Upper lobe of left lung (tissue), 6 donors: ENCODE measurements at regions not wholly inside any gene's neighbourhood (a gene's known extent, or its start where the extent isn't known, plus 50 kb on each side); places are given as distances from the start of the nearest gene placed in this dataset.

Source experiments
- ATAC-seq, 2 donors: fragments of 200-7000 bp; cut with Tn5 transposase; one replicate each; pipeline ENCODE4 v1.9.1; 2022; ENCODE audit warnings: mild to moderate bottlenecking in 2 of 2, moderate library complexity in 2 of 2; ENCODE audit not compliant: low FRiP score in 2 of 2
- DNase-seq, 2 donors: peaks; one replicate each; pipeline ENCODE4 v3.0.0-alpha.2; 2019 to 2020
- H3K27ac ChIP-seq, 4 donors: fragments of 200-600 bp; sonication (generic); one replicate each; pipeline ENCODE4 v1.5.1; 2016 to 2019
- H3K27me3 ChIP-seq, 4 donors: fragments of 200-600 bp; sonication (generic); one replicate each; pipeline ENCODE4 v1.5.1; 2017 to 2019
- H3K36me3 ChIP-seq, 4 donors: fragments of 200-600 bp; sonication (generic); one replicate each; pipeline ENCODE4 v1.5.1; 2016 to 2019
- H3K4me1 ChIP-seq, 4 donors: fragments of 200-600 bp; sonication (generic); one replicate each; pipeline ENCODE4 v1.5.1; 2018 to 2019
- H3K4me3 ChIP-seq, 4 donors: fragments of 200-600 bp; sonication (generic); one replicate each; pipeline ENCODE4 v1.5.1; 2017 to 2019; ENCODE audit warnings: mild to moderate bottlenecking in 2 of 4, moderate library complexity in 1 of 4
- H3K9me3 ChIP-seq, 4 donors: fragments of 200-600 bp; sonication (generic); one replicate each; pipeline ENCODE4 v1.5.1; 2018 to 2019
- EP300 ChIP-seq, 4 donors: sonication (generic); formaldehyde crosslinking; IDR thresholded peaks; one replicate each; pipeline ENCODE4 v1.5.1; 2017; ENCODE audit warnings: antibody characterized with exemption in 4 of 4, control low read depth in 2 of 4
- POLR2A ChIP-seq, 4 donors: fragments of 450-650 bp; IDR thresholded peaks; one replicate each; pipeline ENCODE4 v1.5.1; 2016 to 2017; ENCODE audit warnings: antibody characterized with exemption in 4 of 4, mild to moderate bottlenecking in 2 of 4
- POLR2AphosphoS5 ChIP-seq, 2 donors: sonication (generic); formaldehyde crosslinking; IDR thresholded peaks; one replicate each; pipeline ENCODE4 v1.5.1; 2017; ENCODE audit warnings: antibody characterized with exemption in 2 of 2
- whole genome bisulfite sequencing, 2 donors: methylation state at CpG; one replicate each; pipeline ENCODE4 v1.1.5; 2017 to 2018; 5-methylcytosine and 5-hydroxymethylcytosine counted together
- TF ChIP-seq, protein P1 (sequence below), 6 experiments: fragments of 450-650 bp in 4 of 6; fragments of 200-600 bp in 2 of 6; sonication (generic) in 2 of 6; IDR thresholded peaks; one replicate each; pipeline ENCODE4 v1.5.1; 2016 to 2019; ENCODE audit warnings: antibody characterized with exemption in 6 of 6
- donor health status: DM: no; HTN: no; CAD: no; lungs with moderate emphysema.
- donor health status: DM: no; HTN: yes; CAD: no; lungs with severe emphysema.

DNA sequence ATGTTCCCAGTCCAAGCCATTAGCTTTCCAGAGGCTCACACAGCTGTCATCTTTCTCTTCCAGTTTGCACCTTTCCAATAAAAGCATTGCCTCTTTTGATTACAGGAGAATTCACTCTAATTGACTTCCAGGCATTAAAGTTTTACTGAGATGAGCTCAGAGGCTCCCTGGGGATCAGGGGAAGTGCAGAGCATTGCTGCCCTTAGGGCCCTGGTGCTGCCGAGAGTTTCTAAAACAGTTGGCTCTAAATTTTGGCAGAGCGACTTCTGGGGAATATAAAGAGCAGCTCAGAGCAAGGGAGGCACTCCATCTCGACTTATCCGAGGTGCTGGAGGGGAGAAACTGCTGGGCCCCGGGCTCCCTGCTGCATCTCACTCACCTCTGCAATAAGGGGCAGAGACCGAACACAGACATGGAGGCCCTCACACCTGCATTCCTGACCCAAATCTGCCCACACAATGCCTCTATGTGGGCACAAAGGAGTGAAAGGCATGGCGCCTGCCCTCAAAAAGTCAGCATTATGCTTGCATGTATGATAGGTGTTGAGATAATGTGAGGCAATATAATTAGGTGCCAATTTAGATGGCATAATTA is 61.7 kb downstream of the SCN11A start:
- Histone ChIP-seq H3K4me1 (no peaks in the 10 kb centered on the region), H3K36me3 (no peaks in the 10 kb centered on the region), H3K4me3 (no peak overlapping the region), H3K27ac (no peak overlapping the region), H3K9me3 (no peaks in the 10 kb centered on the region), H3K27me3 (no peaks in the 10 kb centered on the region)
- DNase-seq (no peak), ATAC-seq (no peak)
- 68 to 69% methylated on average over 7 of the region's 7 CpGs for WGBS, 2 donors
- no peak for TF ChIP-seq POLR2A (IDR thresholded peaks at IDR 0.05)
- no peak for TF ChIP-seq POLR2AphosphoS5 (IDR thresholded peaks at IDR 0.05)
- TF ChIP-seq, protein P1, sequence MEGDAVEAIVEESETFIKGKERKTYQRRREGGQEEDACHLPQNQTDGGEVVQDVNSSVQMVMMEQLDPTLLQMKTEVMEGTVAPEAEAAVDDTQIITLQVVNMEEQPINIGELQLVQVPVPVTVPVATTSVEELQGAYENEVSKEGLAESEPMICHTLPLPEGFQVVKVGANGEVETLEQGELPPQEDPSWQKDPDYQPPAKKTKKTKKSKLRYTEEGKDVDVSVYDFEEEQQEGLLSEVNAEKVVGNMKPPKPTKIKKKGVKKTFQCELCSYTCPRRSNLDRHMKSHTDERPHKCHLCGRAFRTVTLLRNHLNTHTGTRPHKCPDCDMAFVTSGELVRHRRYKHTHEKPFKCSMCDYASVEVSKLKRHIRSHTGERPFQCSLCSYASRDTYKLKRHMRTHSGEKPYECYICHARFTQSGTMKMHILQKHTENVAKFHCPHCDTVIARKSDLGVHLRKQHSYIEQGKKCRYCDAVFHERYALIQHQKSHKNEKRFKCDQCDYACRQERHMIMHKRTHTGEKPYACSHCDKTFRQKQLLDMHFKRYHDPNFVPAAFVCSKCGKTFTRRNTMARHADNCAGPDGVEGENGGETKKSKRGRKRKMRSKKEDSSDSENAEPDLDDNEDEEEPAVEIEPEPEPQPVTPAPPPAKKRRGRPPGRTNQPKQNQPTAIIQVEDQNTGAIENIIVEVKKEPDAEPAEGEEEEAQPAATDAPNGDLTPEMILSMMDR (IDR thresholded peaks at IDR 0.05), result no peak
- no peak for TF ChIP-seq EP300 (IDR thresholded peaks at IDR 0.05)

DNA sequence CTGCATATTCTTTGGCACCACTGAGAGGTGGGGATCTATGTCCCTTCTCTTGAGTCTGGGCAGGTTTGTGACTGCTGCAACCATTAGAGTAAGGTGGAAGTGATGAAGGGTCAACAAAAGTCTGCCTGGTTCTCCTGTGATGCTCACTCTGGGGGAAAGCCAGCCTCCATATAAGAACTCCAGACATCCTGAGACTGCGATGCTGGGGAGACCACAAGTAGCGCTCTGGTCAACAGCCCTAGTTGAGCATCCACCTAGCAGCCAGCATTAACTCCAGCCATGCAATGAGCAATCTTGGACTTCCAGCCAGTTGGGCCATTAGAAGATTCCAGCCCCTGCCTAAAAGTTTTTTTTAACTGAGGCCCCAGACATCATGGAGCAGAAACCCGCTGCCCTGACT is 62.8 kb downstream of the SCN11A start:
- no peaks in the 10 kb centered on the region for H3K36me3 ChIP-seq
- H3K4me1 ChIP-seq, result no peaks in the 10 kb centered on the region
- no peaks in the 10 kb centered on the region for H3K27me3 ChIP-seq
- DNase-seq, result no peak
- no peak for ATAC-seq
- TF ChIP-seq EP300 (IDR thresholded peaks at IDR 0.05) (no peak), POLR2AphosphoS5 (IDR thresholded peaks at IDR 0.05) (no peak), POLR2A (IDR thresholded peaks at IDR 0.05) (no peak)
- TF ChIP-seq, protein P1 (IDR thresholded peaks at IDR 0.05), result no peak
- no peaks in the 10 kb centered on the region for H3K9me3 ChIP-seq
- H3K4me3 ChIP-seq, result no peak overlapping the region
- WGBS, 2 donors, result 92 to 95% methylated on average over 3 of the region's 3 CpGs
- H3K27ac ChIP-seq, result no peak overlapping the region

DNA sequence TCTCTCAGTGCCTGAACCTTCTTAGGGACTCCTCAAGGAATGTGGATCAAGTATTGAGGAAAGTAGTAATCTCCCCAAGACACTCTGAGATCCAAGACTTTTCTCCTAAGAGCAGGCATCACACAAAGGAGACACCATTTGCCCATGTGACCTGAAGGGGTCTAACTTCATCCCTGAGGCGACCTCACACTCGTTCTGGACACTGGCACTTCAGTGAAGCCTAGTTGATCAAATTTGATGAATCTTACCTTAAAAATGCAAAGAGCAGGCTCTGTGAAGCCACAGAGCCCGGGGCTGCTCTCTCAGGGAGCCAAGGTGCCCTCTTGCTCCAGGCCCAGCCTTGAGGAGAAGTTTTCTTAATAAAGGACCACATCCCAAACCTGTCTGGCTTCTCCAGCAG is 64.3 kb downstream of the SCN11A start:
- WGBS, 2 donors, result 61 to 70% methylated on average over 3 of the region's 3 CpGs
- DNase-seq (no peak), ATAC-seq (no peak)
- Histone ChIP-seq H3K27ac (no peak overlapping the region), H3K27me3 (no peaks in the 10 kb centered on the region), H3K9me3 (no peaks in the 10 kb centered on the region), H3K4me3 (no peak overlapping the region), H3K36me3 (no peaks in the 10 kb centered on the region), H3K4me1 (no peaks in the 10 kb centered on the region)
- TF ChIP-seq, protein P1 (IDR thresholded peaks at IDR 0.05), result no peak
- TF ChIP-seq POLR2AphosphoS5 (IDR thresholded peaks at IDR 0.05) (no peak), EP300 (IDR thresholded peaks at IDR 0.05) (no peak), POLR2A (IDR thresholded peaks at IDR 0.05) (no peak)

DNA sequence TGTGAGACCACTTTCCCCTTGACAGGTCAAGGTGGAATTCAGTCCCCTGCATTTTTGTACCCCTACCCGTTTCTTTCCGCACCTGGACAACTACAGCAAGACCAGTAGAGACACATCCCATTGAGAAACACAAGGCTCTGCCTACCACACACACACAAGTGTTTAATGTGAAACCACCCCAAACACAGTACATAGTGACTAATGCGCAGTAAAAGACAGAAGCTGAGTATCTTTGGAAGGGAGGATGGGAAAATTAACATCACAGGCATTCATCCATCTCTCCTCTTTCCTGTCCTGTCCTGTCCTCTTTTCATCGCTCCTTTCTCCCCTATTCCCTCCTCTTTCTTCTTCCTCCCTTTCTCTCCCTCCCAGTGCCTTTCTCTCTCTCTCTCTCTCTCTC is 64.8 kb downstream of the SCN11A start:
- DNase-seq (no peak), ATAC-seq (no peak)
- Histone ChIP-seq H3K27ac (no peak overlapping the region), H3K4me1 (no peaks in the 10 kb centered on the region), H3K27me3 (no peaks in the 10 kb centered on the region), H3K4me3 (no peak overlapping the region), H3K36me3 (no peaks in the 10 kb centered on the region), H3K9me3 (no peaks in the 10 kb centered on the region)
- 69 to 71% methylated on average over 4 of the region's 4 CpGs for WGBS, 2 donors
- TF ChIP-seq POLR2A (IDR thresholded peaks at IDR 0.05), result no peak
- TF ChIP-seq EP300 (IDR thresholded peaks at IDR 0.05), result no peak
- TF ChIP-seq POLR2AphosphoS5 (IDR thresholded peaks at IDR 0.05), result no peak
- TF ChIP-seq, protein P1 (IDR thresholded peaks at IDR 0.05), result no peak

DNA sequence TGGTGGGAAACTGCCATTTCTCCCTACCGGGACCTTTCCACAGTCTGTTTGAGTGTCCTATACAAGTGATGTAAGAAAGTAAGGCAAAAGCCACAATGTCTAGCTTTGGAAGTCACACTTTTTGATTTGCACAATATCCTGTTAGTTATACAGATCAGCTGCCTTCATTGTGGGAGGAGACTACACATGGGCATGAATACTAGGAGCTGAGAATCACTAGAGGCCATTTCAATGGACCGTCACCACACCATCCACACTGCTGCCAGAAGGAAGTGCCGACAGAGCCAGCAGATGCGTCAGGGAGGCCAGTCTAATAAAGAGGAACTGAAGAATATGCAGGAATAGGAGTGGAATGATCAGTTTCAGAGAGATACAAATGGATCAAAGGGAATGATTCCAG is 65.8 kb downstream of the SCN11A start:
- Histone ChIP-seq H3K4me3 (no peak overlapping the region), H3K27me3 (no peaks in the 10 kb centered on the region), H3K9me3 (no peaks in the 10 kb centered on the region), H3K4me1 (no peaks in the 10 kb centered on the region), H3K27ac (no peak overlapping the region), H3K36me3 (no peaks in the 10 kb centered on the region)
- peak in 1 of 2 donors; percentile 34 for DNase-seq
- WGBS, 2 donors, result 57 to 64% methylated on average over 4 of the region's 4 CpGs
- ATAC-seq, result peak in 1 of 2 donors; percentile 68
- peak in 1 of 4 donors; percentile 45 for TF ChIP-seq POLR2A (IDR thresholded peaks at IDR 0.05)
- TF ChIP-seq, protein P1 (IDR thresholded peaks at IDR 0.05), result no peak
